Prostate gland (tissue), 2 donors: ENCODE measurements at regions not wholly inside any gene's neighbourhood (a gene's known extent, or its start where the extent isn't known, plus 50 kb on each side); places are given as distances from the start of the nearest gene placed in this dataset.
"Not testable (repeated sequence)": the region's sequence is repeated elsewhere in the genome, so short reads cannot be mapped to it uniquely, and the experiment has no call there.

ENCODE experiments used
- DNase-seq: peaks from one replicate; pipeline ENCODE4 v3.0.0-alpha.2; 2019; ENCODE audit warnings: low spot score
- H3K27ac ChIP-seq, 2 donors: fragments of 200-600 bp; sonication (generic); 2 replicates each; pipeline ENCODE4 v1.5.1; 2017 to 2019
- H3K27me3 ChIP-seq: fragments of 200-600 bp; sonication (generic); replicated peaks from 2 replicates; pipeline ENCODE4 v1.5.1; 2019; ENCODE audit not compliant: insufficient read depth
- H3K36me3 ChIP-seq, 2 donors: fragments of 200-600 bp; sonication (generic); 1 replicate in 1 of 2; 2 replicates in 1 of 2; pipeline versions ENCODE4 v1.5.1 to v1.8.1; 2017 to 2019
- H3K4me1 ChIP-seq: fragments of 200-600 bp; sonication (generic); replicated peaks from 2 replicates; pipeline ENCODE4 v1.5.1; 2019
- H3K4me3 ChIP-seq, 2 donors: fragments of 200-600 bp; sonication (generic); 2 replicates each; pipeline ENCODE4 v1.5.1; 2017 to 2019
- H3K9me3 ChIP-seq: fragments of 200-600 bp; sonication (generic); 2 replicates; pipeline ENCODE4 v1.5.1; 2017
- POLR2A ChIP-seq: fragments of 450-650 bp; IDR thresholded peaks from one replicate; pipeline ENCODE4 v1.6.1; 2016; ENCODE audit warnings: antibody characterized with exemption, mild to moderate bottlenecking
- POLR2AphosphoS5 ChIP-seq: sonication (generic); formaldehyde crosslinking; IDR thresholded peaks from one replicate; pipeline ENCODE4 v1.6.1; 2017; ENCODE audit warnings: antibody characterized with exemption
- WGBS: methylation state at CpG from one replicate; pipeline ENCODE4 v1.1.5; 2018; 5-methylcytosine and 5-hydroxymethylcytosine counted together
- intact Hi-C: fragments of 100-400 bp; cut with DNase I; formaldehyde crosslinking; loops from one replicate; pipeline ENCODE4 v1.14.2; 2022
- TF ChIP-seq, protein P1 (sequence below), 4 experiments: fragments of 200-600 bp in 2 of 4; fragments of 450-650 bp in 2 of 4; sonication (generic) in 2 of 4; IDR thresholded peaks; 1 replicate in 3 of 4; 2 replicates in 1 of 4; pipeline ENCODE4 v1.5.1; 2016 to 2019; ENCODE audit warnings: antibody characterized with exemption in 4 of 4, mild to moderate bottlenecking in 2 of 4, moderate library complexity in 2 of 4

DNA sequence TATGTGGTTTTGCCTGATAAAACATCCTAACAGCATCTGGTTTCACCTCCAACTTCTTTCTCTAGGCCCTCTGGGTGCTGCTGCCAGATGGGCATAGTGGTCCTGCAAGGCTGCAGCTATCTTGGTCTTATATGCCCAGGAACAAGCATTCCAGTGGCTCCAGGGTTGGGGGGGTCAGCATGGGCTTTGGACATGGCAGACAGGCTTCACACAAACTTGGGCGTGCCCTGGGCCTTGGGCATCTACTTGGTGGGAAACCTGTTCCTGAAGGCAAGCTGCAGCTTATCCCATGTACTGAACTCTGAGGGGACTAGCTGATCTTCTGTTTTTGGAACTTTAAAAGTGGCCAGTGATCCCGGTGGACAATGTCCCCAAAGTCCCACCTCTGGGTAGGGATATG lies 54.9 kb upstream of the ZNF678 start:
- TF ChIP-seq POLR2AphosphoS5 (no peak), POLR2A (no peak)
- TF ChIP-seq, protein P1, sequence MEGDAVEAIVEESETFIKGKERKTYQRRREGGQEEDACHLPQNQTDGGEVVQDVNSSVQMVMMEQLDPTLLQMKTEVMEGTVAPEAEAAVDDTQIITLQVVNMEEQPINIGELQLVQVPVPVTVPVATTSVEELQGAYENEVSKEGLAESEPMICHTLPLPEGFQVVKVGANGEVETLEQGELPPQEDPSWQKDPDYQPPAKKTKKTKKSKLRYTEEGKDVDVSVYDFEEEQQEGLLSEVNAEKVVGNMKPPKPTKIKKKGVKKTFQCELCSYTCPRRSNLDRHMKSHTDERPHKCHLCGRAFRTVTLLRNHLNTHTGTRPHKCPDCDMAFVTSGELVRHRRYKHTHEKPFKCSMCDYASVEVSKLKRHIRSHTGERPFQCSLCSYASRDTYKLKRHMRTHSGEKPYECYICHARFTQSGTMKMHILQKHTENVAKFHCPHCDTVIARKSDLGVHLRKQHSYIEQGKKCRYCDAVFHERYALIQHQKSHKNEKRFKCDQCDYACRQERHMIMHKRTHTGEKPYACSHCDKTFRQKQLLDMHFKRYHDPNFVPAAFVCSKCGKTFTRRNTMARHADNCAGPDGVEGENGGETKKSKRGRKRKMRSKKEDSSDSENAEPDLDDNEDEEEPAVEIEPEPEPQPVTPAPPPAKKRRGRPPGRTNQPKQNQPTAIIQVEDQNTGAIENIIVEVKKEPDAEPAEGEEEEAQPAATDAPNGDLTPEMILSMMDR (IDR thresholded peaks at IDR 0.05) = no peak
- H3K4me3 ChIP-seq = no peak overlapping the region
- intact Hi-C loops = no loop called here

DNA sequence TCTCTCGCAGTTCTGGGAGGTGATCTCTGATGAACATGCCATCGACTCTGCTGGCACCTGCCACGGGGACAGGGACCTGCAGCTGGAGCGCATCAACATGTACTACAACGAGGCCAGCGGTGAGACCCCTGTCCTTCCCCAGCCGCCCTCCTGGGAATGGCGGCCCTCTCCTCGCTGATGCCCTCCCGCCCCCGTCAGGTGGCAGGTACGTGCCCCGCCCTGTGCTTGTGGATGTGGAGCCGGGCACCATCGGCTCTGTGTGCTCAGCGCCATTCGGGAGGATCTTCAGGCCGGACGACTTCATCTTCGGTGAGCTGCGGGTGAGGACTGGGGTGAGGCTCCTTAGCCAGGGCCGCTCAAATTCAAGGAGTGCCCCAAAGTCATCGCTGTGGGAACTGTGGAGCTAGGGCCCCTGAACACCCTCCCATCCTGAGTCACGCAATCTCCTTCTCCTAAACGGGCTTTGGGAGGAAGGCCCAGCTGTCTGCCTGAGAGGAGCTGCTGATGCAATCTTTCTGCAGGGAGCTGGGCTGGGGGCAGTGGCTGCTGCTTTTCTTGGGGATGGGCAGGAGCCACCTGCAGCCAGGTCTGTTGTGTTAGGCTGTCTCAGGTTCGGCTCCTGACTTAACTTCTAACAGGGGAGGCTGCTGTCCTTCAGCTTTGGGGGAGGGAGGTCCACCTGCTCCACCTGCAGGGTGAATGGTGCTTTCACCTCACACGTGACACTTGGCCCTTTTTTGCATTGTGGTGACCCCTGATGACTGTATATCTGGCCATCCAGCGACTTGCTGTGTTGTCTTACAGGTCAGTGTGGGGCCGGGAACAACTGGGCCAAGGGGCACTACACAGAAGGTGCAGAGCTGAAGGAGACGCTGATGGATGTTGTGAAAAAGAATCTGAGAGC lies 56.6 kb upstream of the ZNF678 start:
- WGBS = no CpG with 5 or more reads among the region's 30 CpGs
- H3K27ac ChIP-seq, H3K4me3 ChIP-seq, H3K27me3 ChIP-seq, H3K9me3 ChIP-seq, H3K36me3 ChIP-seq, H3K4me1 ChIP-seq, DNase-seq, intact Hi-C loops: not testable (repeated sequence)

More for the DNA sequence above, 54.9 kb upstream of the ZNF678 start:
- 90% methylated on average over 2 of the region's 2 CpGs for WGBS
- no peaks in the 10 kb centered on the region for H3K9me3 ChIP-seq
- no peaks in the 10 kb centered on the region for H3K36me3 ChIP-seq
- peaks cover 2% of the 10 kb centered on the region for H3K27me3 ChIP-seq
- no peaks in the 10 kb centered on the region for H3K4me1 ChIP-seq
- no peak for DNase-seq
- no peak overlapping the region for H3K27ac ChIP-seq

DNA sequence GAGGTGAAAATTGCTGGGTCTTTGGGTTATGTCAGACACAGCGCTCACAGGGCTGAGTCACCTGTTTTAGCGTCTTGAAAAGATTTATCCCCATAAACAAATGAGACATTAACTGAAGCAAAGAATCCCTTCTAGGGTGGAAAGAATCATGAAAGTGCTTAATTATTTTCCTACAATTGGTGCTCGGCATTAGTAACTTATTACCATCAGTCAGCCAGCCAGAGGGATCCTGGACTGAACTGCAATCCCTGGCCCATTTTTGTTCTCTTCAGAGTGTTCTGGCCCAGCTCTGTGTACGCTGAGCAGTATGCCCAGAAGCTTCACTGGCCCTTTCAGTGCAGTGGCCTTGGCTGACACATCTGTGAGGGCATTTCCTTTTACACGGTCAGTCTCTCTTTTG lies 67.3 kb upstream of the ZNF678 start:
- DNase-seq, H3K27ac ChIP-seq, H3K9me3 ChIP-seq, H3K27me3 ChIP-seq, intact Hi-C loops, H3K4me1 ChIP-seq, H3K36me3 ChIP-seq, H3K4me3 ChIP-seq: not testable (repeated sequence)
- 56% methylated on average over 3 of the region's 5 CpGs for WGBS

DNA sequence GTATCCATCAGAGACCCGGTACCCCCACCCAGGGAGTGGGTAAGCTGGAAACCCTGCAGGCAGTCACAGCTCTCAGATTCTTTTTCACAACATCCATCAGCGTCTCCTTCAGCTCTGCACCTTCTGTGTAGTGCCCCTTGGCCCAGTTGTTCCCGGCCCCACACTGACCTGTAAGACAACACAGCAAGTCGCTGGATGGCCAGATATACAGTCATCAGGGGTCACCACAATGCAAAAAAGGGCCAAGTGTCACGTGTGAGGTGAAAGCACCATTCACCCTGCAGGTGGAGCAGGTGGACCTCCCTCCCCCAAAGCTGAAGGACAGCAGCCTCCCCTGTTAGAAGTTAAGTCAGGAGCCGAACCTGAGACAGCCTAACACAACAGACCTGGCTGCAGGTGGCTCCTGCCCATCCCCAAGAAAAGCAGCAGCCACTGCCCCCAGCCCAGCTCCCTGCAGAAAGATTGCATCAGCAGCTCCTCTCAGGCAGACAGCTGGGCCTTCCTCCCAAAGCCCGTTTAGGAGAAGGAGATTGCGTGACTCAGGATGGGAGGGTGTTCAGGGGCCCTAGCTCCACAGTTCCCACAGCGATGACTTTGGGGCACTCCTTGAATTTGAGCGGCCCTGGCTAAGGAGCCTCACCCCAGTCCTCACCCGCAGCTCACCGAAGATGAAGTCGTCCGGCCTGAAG lies 69.3 kb upstream of the ZNF678 start:
- H3K27me3 ChIP-seq, H3K27ac ChIP-seq, H3K4me1 ChIP-seq, H3K36me3 ChIP-seq, intact Hi-C loops, H3K4me3 ChIP-seq, H3K9me3 ChIP-seq, DNase-seq: not testable (repeated sequence)
- 75% methylated on average over 2 of the region's 14 CpGs for WGBS

DNA sequence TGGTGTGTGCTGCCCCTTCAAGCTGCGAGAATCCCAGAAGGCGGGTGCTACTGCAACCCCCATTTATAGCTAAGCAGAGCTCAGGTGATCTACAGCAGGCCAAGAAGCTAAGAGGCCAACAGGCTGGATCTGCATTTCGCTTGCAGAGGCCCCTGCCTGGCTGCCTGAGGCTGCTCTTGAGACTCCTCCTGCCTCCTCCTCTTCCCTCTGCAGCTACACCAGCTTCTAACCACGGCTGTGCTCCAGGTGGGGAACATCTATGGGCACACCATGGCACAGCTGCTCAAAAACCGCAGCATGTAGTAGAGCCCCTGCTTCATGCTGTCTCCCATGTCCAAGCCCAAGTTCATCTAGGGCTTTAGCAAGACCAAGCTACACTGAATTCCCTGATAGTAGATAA lies 72.9 kb upstream of the ZNF678 start:
- Histone ChIP-seq H3K9me3 (no peaks in the 10 kb centered on the region), H3K27me3 (no peaks in the 10 kb centered on the region), H3K4me3 (no peak overlapping the region), H3K36me3 (no peaks in the 10 kb centered on the region), H3K27ac (no peak overlapping the region), H3K4me1 (no peaks in the 10 kb centered on the region)
- WGBS = 79% methylated on average over 5 of the region's 5 CpGs
- TF ChIP-seq, protein P1 (IDR thresholded peaks at IDR 0.05) = no peak
- TF ChIP-seq POLR2AphosphoS5 = no peak
- no peak for TF ChIP-seq POLR2A
- intact Hi-C loops = no loop called here
- no peak for DNase-seq

DNA sequence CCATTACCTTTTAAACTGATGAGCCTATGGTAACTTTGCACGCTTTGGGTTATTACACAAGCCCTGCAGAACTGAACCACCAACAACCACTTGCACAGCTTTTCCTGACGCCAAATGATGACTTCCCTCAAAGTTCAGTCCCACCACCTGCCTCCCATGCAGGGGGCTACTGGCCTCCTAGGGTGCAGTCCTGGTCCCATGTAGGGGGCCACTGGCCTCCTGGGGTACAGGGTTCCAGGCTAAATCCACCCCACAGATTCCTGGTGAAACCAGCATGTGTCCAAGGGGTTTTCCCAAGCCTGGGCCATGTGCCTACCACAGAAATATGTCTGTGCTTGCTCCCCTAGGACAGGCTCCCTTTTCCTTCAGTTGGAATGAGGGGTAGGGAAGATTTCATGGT lies 73.4 kb upstream of the ZNF678 start:
- intact Hi-C loops = no loop called here
- H3K36me3 ChIP-seq = no peaks in the 10 kb centered on the region
- TF ChIP-seq, protein P1 (IDR thresholded peaks at IDR 0.05) = no peak
- TF ChIP-seq POLR2AphosphoS5 (no peak), POLR2A (no peak)
- no peaks in the 10 kb centered on the region for H3K9me3 ChIP-seq
- 79% methylated on average over 2 of the region's 2 CpGs for WGBS
- no peak for DNase-seq
- H3K4me3 ChIP-seq = no peak overlapping the region
- no peaks in the 10 kb centered on the region for H3K4me1 ChIP-seq
- no peaks in the 10 kb centered on the region for H3K27me3 ChIP-seq
- H3K27ac ChIP-seq = no peak overlapping the region
